ENCODE measurements at regions not wholly inside any gene's neighbourhood (a gene's known extent, or its start where the extent isn't known, plus 50 kb on each side); places are given as distances from the start of the nearest gene placed in this dataset.

DNA sequence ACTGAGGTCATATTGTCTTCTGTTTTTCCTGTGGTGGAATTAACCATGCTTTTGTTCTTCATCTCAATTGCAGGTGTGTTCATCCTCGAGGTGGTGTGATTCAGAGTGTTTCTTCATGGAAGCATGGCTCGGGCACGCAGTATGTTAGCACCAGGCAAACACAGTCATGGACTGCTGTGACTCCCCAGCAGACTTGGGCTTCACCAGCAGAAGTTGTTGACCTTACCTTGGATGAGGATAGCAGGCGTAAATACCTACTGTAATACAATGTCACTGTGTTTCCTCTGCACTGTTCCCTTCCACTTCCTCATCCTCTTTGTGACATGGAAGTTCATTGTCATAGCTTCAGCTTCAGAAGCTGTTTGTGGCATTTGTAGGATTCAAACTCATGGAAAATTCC lies 158.7 kb downstream of the HAUS1 start:
- DNase-seq (ENCODE audit: extremely low read depth, low read depth, low spot score): no peak

DNA sequence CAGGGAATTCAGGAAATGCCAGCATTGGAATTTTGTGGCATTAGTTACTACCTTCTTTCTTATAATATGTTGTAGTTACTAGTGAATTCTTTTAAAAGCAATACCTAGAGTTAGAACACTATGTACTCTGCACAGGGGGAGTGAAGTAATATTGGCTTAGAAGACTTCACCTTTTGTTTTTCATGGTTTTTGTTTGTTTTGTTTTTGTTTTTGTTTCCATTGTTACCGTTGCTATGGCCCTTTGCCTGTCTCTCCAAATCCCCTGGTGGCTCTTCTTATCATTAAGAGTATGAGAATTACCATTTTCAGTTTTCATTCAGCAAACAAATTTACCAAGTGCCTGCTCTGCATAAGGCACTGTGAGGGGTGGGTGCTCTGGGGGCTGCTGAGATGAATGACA lies 160.1 kb downstream of the HAUS1 start:
- no peak for DNase-seq (ENCODE audit: extremely low read depth, low read depth, low spot score)

DNA sequence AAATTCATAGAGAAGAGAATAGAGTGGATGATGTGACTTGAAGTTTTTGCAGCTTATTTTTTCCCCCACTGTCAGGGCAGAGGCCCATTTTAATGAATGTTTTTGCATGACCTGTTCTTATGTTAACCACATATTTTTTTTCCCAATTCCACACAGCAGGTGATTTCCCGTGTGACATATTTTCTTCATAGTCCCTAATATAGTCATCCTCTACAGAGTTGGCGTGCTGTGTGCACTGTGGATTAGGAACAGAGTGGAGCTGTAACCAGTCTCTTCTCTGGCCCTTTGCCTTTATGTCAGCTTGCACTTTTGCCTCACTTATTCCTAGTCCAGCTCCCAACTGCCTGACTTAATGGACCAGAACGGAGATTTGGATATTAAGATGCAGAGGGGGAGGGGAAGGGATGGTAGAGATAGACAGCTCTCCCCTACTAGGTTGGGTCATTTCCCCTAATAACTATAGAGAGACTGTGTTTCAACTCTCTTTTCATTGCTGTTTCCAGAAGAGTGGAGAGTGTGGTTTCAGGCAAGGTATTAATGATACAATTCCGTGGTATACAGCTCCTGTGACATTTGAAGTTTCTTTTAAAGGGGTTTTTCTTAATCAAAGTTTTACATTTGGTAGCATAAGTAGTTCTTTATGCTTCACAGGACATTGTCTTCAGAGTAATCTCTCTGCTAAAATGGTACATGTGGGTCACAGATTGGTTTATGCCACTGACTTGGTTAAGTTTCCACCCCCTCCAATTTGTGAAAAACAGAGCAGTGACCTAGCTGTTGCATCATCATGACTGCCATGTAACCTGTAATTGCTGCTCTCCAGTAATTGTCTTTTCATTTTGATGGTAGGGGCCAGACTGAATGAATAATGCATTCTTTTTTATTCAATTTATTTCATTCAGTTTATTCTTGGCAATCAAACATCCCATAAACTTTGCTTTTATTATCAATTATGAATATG lies 161.3 kb downstream of the HAUS1 start:
- DNase-seq (ENCODE audit: extremely low read depth, low read depth, low spot score): no peak

DNA sequence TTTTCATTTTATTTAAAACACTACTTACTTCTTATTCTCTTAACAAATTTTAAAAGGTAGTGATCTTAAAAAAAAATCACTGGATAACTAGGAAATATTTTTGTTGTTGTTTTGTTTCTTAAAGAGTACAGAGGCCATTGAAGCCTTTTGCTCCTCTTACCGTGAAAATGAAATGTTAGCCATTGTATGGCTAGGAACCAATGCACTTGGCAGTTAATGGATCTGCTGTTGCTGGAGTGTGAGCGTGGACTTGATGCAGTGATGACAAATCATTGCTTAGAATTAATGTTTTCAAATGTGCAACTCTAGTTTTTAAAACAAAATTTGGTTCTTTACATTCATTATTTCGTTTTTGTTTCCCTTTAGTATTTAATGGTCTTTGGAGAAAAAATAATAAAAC lies 162.3 kb downstream of the HAUS1 start:
- no peak for DNase-seq (ENCODE audit: extremely low read depth, low read depth, low spot score)

DNA sequence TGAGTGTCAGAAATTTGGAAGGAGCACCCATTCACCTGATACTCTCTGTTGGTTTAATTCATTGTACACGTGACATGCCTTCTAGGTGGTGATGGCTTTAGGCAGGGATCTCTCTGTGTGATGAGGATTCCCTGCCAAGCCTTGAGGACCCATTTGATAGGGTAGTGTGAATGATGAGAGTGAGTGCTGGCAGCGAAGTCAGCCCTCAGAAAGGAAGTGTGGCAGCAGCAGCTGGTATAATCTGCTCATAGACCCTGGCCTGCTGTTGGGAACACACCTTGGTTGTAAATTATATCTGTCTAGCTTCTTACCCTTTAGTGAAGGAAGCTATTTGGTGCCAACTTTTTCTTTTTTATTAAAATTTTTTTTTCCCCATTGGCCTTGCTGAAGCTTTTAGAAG lies 164.5 kb downstream of the HAUS1 start:
- no peak for DNase-seq (ENCODE audit: extremely low read depth, low read depth, low spot score)

DNA sequence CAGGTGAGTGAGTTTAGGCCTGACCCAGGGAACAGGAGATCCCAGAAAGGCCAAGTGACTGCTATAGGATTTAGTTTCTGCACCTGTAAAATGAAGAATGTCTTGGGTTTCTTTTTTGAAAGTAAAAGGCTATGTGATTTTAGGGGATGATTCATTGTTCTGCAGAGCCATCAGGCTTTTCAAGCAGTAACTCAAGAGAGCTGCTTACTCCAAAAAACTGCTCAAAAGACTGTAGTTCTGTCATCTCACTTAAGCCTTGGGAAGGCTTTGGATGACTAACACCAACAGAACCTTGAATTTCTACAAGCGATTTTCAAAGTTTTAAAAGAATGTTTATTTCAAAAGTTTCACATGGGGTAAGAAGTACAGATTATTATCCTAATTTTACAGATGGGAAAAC lies 165.1 kb downstream of the HAUS1 start:
- DNase-seq (ENCODE audit: extremely low read depth, low read depth, low spot score): no peak

DNA sequence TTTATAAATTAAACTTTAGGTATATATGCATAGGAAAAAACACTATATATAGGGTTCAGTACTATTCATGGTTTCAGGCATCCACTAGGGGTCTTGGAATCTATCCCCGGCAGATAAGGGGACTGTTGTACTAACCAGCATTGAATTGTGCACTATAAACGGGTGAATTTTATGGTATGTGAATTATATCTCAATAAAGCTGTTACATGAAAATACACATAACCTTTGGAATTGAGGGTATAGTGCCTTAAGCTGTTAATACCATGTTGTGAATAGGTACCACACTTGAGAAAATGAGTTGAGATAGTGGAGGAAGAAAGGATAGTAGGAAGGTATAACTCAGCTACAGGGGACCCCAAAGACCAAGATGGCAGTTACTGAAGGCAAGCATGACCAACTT lies 167.3 kb downstream of the HAUS1 start:
- no peak for DNase-seq (ENCODE audit: extremely low read depth, low read depth, low spot score)

DNA sequence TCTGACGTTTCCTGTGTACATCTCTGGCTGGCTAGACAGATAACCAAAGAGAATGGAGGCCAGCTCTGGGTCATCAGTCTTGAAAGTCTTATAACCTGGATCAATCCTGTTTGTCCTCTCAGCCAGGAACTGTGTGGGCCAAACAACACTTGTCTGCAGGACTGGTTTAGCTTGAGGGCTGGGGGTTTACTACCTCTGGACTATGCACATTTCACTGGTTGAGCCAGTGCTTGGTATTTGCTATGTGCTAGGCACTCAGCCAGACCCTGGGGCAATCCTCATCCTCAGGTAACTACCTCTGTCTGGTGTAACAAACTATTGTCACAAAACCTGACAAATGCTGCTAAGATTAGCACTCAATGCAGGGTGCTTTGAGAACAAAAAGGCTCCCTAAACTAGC lies 169.7 kb downstream of the HAUS1 start:
- DNase-seq (ENCODE audit: extremely low read depth, low read depth, low spot score): no peak

DNA sequence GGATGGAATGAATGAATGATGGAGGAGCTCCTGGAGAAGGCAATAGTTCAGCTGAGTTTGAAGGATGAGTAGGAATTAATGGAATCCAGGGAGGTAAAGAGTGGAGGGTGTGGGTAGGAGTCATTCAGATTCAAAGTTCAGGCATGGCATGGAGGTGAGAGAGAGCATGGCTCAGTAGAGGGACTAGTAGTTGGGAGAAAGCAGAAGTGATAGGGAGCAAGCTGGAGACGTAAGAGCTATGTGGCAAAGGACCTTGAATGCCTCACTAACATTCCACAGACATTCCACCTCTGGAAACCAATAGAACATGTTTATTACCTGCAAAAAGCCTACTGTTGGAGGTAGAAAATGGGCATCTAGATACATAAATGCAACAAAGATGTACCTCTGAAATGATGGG lies 170.1 kb downstream of the HAUS1 start:
- no peak for DNase-seq (ENCODE audit: extremely low read depth, low read depth, low spot score)

DNA sequence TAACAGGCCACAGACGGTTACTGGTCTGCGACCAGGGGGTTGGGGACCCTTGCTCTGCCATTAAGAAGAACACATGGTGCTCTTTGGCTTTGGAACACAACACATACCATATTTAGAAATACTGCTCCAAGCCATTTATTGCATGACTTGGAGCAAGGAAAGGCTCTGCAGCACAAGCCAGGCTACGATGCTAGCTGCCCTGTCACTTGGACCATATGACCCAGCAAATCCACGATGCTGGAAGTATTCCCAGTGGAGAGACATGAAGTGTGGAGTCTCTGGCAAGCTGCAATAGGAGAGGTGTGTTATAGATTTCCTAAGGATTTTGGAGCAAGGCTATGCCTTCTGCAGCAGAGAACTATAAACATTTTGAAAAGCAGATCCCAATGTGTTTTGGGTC lies 171.2 kb downstream of the HAUS1 start:
- no peak for DNase-seq (ENCODE audit: extremely low read depth, low read depth, low spot score)

DNA sequence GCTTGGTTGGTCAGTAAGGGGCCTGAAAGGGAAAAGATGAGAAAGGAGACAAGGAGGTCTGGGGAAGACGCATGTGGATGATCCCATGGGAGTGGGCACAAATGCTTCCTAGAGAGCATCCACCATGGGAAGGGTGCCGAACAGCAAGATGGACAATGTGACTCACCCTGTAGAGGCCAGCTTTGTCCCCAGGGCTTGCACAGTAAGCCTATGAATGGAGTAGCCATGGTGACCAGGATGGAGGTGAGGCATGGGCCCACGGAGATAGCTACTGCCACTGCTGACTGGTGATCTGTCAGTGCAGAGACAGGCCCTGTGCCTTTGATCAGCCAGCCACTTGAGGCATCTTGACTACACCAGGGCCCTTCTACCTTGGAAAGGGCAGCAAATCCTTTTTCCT lies 172.6 kb downstream of the HAUS1 start:
- DNase-seq (ENCODE audit: extremely low read depth, low read depth, low spot score): no peak

DNA sequence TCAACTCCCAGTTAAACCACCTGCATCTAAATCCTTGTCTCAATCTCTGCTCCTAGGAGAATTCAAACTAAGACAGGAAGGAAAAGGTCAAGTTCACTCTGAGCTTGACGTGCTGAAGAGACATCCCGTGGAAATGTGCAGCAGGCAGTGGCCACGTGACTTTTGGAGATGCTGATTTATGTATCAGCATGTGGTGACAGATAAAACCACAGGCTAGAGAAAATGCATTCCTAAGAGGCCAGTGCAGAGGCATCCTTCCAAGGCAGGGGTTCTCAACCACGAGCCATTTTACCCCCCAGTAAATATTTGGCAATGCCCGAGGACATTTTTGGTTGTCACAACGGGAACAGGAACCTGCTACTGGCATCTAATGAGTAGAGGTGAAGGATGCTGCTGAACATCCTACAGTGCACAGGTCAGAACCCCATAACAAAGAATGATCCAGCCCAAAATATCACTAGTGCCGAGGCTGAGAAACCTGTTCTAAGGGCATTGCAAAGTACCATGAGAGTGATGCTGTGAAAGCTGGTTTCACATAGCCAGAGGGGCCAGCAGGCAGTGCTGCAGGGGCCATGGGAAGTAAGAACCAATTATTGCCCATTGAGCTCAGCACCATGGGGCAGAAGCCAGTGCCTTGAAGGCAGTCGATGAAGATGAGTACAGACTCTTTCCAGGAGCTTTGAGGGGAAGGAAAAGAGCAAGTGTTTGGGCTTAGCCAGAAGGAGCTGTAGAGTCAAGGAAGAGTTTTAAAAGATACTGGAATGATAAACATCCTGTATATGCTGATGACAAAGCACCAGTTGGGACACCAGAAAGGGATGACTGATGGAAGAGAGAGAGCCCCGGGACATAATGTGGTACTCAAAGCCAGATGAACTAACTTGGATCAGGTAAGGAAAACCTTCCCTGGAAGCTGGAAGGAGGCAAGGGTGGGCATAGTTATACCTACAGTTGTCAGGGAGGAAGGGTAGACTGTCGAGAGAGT lies 174.6 kb downstream of the HAUS1 start:
- DNase-seq (ENCODE audit: extremely low read depth, low read depth, low spot score): no peak

DNA sequence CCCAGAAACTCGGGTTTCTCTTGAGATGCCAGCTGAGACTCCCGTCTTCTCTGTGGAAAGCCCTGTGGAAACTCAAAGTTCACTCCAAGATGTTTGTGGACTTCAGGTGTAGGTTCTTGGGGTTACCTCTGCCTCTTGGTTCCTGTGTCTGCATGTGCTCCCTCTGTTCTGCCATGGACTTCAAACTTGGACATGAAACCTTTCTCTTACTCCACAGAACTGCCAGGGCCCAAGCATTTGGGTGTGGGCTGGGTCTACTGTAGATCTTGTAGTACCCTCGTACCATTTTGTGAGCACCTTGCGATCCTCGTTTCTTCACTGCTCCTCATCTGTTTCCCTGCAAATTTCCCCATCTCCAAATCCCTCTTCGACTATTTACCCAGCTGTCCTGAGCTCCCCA lies 175.5 kb downstream of the HAUS1 start:
- DNase-seq (ENCODE audit: extremely low read depth, low read depth, low spot score): no peak

DNA sequence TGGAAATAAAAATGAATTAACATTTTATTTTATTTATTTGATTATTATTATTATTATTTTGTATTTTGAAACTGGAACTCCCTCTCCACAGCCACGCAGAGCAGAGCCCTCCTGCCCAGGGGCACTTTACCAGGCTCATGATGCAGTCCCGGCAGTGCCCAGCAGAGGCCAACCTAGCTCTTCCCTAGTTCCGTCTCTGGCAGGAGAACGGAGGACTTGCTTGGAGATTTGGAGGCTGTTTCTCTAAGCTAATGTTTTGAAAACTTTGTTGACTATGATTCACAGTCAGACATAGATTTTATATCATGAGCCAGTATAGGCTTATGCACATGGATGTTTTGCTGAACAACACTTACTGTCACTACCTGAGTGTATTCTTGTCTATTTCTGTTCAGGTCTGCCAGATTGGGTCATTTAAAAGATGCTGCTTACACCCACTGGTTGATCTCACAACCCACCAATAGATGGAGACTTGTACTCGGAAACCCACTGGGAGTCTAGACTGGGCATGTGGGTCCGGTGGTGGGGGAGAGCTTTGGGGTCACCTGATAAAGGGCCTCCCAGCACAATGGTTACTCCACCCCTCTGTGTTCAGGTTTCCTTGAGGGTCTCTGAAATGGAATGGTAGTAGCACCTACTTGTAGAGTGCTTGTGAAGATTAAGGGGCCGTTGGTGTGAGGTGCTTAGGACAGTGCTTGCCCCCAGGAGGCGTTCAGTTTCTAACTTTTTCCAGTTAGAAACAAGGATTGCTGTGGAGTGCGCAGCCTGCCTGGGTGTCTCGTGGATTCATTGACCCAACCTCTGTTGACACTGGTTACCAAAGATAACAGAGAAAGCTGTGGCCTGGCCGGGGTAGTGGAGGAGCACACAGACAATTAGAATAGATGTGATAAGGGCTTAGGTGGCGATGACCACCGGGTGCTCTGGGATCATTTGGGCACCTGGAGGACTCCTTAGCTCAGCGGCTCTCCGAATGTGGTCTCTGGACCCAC lies 177.3 kb downstream of the HAUS1 start:
- peak; percentile 42 for DNase-seq (ENCODE audit: extremely low read depth, low read depth, low spot score)

DNA sequence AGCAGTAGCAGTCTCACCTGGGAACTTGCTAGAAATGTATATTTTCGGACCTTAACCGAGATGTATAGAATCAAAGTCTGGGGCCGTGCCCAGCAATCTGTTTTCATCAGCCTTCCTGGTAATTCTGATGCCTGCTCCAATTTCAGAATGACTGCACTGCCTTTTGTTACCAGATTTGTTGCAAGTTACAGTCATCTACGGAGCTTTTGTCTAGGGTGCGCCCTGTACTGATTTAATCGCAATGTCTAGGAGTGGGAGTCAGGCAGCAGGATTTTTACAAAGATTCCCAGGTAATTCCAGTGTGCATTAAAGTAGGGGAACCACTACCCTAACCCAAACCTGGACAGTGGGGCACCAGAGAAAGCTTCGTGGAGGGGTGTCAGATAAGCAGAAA lies 178.0 kb downstream of the HAUS1 start:
- DNase-seq (ENCODE audit: extremely low read depth, low read depth, low spot score): no peak

DNA sequence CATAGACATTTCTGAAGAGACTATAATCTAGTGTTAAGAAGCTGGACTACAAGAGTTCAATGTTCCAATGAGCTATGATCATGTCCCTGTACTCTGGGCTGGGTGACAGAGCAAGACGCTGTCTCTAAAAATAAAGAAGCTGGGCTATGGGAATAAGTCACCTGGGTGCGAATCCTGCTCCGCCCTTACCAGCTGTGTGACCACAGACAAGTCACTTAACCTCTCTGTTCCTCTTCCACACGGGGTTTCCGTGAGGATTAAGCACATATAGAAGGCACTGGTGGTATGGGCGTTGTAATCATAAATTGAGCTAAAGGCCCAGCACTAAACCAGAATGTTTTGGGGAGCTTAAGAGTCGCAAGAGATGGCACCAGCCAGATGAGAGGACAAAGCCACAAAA lies 178.5 kb downstream of the HAUS1 start:
- DNase-seq (ENCODE audit: extremely low read depth, low read depth, low spot score): no peak

DNA sequence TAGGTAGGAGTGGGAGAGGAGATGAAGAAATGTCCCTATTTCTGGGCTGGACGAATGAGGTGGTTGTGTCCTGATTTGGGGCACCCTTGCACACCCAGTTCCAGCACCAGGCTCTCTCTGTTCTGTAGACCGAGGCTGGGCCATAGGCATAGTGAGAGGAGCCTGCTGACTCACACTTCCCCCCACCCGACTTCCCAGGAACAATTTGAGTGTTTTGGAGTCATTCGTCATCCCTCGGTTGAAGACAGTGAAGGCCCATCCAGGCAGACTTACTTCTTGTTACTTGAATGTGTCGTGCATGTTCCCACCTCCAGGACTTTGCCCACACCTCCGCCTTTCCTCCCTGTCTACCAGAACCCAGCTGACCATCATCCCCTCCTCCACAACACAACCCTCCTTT lies 179.1 kb downstream of the HAUS1 start:
- DNase-seq (ENCODE audit: extremely low read depth, low read depth, low spot score): no peak

DNA sequence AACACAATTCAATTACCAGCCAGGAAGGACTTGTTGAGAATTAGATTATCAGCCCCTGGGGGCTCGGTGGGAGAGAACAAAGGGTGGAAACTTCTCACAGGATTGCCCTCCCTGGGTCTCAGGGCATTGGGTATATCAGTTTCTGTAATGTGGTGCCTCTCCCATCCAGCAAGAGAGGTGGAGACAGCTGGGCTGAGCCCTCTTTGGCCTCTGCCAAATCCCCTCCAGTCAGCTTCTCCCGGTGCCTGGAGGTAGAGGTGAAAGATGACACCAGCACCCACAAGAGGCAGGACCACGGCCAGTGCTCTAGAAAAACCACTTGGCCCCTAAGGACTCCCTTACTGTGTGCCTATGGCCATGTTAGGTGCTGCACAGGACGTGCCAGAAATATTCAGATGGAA lies 179.7 kb downstream of the HAUS1 start:
- no peak for DNase-seq (ENCODE audit: extremely low read depth, low read depth, low spot score)

DNA sequence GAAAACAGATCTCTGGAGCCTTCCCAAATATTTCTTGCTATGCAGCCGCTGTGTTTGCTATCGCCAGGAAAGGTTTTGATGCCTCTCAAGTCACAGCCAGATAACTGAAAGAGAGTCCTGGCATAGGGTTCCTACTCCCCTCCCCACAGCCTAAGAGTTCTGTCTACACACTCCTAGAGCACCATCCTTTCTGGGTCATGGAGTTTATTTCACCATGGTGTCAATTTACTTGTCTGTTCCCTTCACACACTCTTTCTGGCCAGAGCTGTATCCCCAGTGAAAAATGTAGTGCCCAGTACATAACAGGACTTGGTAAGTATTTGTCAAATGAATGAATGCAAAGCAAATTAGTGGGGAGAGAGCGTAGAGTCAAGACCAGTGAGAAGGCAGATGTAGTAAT lies 185.3 kb downstream of the HAUS1 start:
- DNase-seq (ENCODE audit: extremely low read depth, low read depth, low spot score): no peak

DNA sequence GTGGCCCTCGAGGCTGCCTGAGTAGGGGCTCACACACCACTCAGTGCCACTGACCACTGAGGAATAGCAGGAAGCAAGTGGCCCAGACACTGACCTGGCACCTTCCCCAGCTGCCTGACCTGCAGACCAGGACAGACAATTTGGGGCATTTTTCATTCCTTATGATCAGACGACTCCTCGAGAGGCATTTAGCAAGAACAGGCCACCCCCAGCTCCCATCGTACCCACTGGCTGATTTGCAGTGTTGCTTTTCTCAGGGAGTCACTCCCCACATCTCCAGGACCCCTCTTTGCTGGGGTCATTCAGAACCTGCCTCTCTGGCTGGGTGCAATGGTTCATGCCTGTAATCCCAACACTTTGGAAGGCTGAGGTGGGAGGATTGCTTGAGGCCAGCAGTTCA lies 185.7 kb downstream of the HAUS1 start:
- no peak for DNase-seq (ENCODE audit: extremely low read depth, low read depth, low spot score)

All from glomerular endothelial cell (primary cell).